GM13976 (cell line): ENCODE measurements at regions not wholly inside any gene's neighbourhood (a gene's known extent, or its start where the extent isn't known, plus 50 kb on each side); places are given as distances from the start of the nearest gene placed in this dataset.
"Not testable (repeated sequence)": the region's sequence is repeated elsewhere in the genome, so short reads cannot be mapped to it uniquely, and the experiment has no call there.

Experiments
- DNase-seq: peaks from one replicate; pipeline ENCODE4 v3.0.0; 2012; ENCODE audit warnings: low spot score
- in situ Hi-C: fragments of 300-500 bp; cut with MboI; formaldehyde crosslinking; loops from one replicate; pipeline ENCODE4 v1.12.0; 2022; ENCODE audit warnings: low sequenced_read_pairs, mixed read lengths, inconsistent platforms; ENCODE audit not compliant: unreplicated experiment
- TF ChIP-seq, protein P1 (sequence below): IDR thresholded peaks from 2 replicates; pipeline ENCODE4 v1.5.1; 2012; ENCODE audit warnings: borderline replicate concordance, mild to moderate bottlenecking; ENCODE audit not compliant: insufficient read depth; ENCODE audit errors: extremely low read depth, missing control alignments, control extremely low read depth

DNA sequence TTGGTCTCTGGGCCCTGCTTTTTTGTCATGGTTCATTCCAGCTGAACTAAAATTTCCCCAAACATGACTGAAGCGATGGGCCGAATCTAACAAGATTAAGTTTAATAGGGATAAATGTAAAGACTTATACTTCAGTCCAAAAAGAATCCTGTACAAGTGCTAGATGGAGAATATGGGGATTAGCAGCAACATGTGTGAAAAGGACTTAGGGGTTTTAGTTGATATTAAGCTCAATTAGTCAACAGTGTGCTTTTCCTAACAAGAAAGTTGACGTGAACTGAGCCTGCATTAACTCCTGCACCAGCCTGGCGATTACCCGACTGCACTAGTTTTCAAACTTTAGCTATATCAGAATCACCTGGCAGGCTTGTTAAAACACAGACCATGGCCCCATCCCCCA lies 61.0 kb upstream of the BBX start:
- in situ Hi-C loops, result no loop called here

DNA sequence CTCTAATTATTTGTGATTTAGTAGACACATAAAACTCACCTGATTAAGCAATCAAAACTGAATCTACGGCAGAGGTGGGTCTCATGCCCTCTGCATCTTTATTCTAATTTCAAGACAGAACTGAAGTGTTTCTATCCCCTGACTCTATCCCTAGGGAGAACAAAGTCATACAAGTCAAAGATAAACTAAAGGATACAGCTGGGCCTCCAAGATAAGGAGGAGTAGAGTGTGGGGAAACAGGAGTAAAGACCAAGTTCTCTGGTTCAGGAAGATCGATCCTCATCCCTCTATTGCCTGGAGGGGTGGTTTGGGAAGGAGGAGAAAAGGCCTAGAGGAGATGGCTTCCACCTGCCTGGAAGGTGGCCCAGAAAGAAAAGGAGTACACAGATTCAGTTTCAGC lies 58.7 kb upstream of the BBX start:
- in situ Hi-C loops, result no loop called here
- TF ChIP-seq, protein P1, sequence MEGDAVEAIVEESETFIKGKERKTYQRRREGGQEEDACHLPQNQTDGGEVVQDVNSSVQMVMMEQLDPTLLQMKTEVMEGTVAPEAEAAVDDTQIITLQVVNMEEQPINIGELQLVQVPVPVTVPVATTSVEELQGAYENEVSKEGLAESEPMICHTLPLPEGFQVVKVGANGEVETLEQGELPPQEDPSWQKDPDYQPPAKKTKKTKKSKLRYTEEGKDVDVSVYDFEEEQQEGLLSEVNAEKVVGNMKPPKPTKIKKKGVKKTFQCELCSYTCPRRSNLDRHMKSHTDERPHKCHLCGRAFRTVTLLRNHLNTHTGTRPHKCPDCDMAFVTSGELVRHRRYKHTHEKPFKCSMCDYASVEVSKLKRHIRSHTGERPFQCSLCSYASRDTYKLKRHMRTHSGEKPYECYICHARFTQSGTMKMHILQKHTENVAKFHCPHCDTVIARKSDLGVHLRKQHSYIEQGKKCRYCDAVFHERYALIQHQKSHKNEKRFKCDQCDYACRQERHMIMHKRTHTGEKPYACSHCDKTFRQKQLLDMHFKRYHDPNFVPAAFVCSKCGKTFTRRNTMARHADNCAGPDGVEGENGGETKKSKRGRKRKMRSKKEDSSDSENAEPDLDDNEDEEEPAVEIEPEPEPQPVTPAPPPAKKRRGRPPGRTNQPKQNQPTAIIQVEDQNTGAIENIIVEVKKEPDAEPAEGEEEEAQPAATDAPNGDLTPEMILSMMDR, result no peak
- no peak for DNase-seq

More for the DNA sequence above, 61.0 kb upstream of the BBX start:
- TF ChIP-seq, protein P1, result no peak
- no peak for DNase-seq

DNA sequence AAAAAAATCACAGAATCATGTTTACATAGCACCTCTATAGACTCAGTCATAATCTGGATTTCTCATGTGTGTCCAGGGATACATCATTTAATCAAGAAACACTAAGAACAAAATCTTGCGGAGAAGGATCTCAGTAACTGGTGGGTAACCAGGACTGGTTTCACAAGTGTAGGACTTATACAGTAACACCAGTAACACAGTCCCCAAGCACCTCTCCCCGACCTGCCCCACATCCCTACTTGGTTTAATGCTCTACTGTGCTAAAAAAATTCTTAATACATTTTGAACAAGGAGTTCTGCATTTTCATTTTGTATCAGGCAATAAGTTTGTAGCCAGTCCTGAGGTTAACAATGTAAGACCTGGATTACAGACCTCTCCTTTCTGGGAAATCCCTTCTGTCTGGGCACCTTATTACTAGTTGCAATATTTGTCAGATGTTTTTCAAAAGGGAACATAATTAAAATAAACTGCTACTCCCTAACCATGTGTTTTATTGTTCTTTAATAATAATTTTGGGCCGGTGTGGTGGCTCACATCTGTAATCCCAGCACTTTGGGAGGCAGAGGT lies 57.6 kb upstream of the BBX start:
- DNase-seq, result no peak
- TF ChIP-seq, protein P1, result no peak
- in situ Hi-C loops, result no loop called here

DNA sequence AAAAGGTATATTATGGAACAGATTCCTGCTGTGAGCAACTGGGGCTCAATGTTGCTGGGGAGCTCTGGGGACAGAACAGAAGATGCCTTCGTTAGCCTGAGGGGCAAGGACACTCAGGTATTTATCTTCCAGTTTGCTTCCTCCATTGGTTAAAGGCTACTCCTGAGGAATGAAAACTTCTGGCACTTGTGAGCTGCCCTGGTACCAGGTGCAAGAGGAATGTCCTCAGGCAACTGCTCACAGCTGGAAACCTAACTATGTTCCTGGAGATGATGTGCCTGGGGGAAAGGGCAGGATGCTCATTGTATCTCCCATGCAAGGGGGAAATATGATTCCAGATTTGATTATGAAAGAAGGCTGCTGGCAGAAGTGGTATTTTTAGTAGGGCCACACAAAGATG lies 54.0 kb upstream of the BBX start:
- TF ChIP-seq, protein P1, result no peak
- in situ Hi-C loops, result no loop called here

DNA sequence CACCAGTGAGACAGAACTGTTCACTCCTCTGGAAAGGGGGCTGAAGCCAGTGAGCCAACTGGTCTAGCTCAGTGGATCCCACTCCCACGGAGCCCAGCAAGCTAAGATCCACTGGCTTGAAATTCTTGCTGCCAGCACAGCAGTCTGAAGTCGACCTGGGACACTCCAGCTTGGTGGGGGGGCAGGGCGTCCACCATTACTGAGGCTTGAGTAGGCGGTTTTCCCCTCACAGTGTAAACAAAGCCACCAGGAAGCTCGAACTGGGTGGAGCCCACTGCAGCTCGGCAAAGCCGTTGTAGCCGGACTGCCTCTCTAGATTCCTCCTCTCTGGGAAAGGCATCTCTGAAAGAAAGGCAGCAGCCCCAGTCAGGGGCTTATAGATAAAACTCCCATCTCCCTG lies 52.3 kb upstream of the BBX start:
- DNase-seq, result not testable (repeated sequence)

More for the DNA sequence above, 54.0 kb upstream of the BBX start:
- no peak for DNase-seq

More for the DNA sequence above, 52.3 kb upstream of the BBX start:
- in situ Hi-C loops, result not testable (repeated sequence)
